Activated naive CD4-positive, alpha-beta T cell (primary cell): ENCODE measurements at regions not wholly inside any gene's neighbourhood (a gene's known extent, or its start where the extent isn't known, plus 50 kb on each side); places are given as distances from the start of the nearest gene placed in this dataset.
"Not testable (repeated sequence)": the region's sequence is repeated elsewhere in the genome, so short reads cannot be mapped to it uniquely, and the experiment has no call there.

Source experiments
- DNase-seq, 4 experiments: peaks; one replicate each; lab custom pipeline; 2025; lab: John Stamatoyannopoulos, UW

GRCh38 chr22:40094485-40094884, 83.2 kb upstream of the TNRC6B start:
- no peak for DNase-seq

GRCh38 chr22:40099887-40100286, 77.8 kb upstream of the TNRC6B start:
- DNase-seq, result not testable (repeated sequence)

GRCh38 chr22:40105755-40106154, 72.0 kb upstream of the TNRC6B start:
- no peak for DNase-seq

- DNase-seq, result no peak
Measured at GRCh38 chr22:40107244-40107643, 70.5 kb upstream of the TNRC6B start.

GRCh38 chr22:40107851-40108378, 69.8 kb upstream of the TNRC6B start:
- DNase-seq, result no peak

- no peak for DNase-seq
Measured at GRCh38 chr22:40108396-40108795, 69.3 kb upstream of the TNRC6B start.

GRCh38 chr22:40108926-40109325, 68.8 kb upstream of the TNRC6B start:
- DNase-seq, result not testable (repeated sequence)

GRCh38 chr22:40111451-40111850, 66.3 kb upstream of the TNRC6B start:
- DNase-seq, result no peak

- no peak for DNase-seq
Measured at GRCh38 chr22:40112595-40112994, 65.1 kb upstream of the TNRC6B start.

GRCh38 chr22:40113696-40114095, 64.0 kb upstream of the TNRC6B start:
- no peak for DNase-seq

GRCh38 chr22:40114411-40114810, 63.3 kb upstream of the TNRC6B start:
- DNase-seq, result no peak

- peak in 1 of 4 experiments; percentile 44 for DNase-seq
Measured at GRCh38 chr22:40116496-40117200, 61.1 kb upstream of the TNRC6B start.

GRCh38 chr22:40118979-40119378, 58.7 kb upstream of the TNRC6B start:
- DNase-seq, result no peak

- no peak for DNase-seq
Measured at GRCh38 chr22:40120848-40121247, 56.9 kb upstream of the TNRC6B start.

- DNase-seq, result no peak
Measured at GRCh38 chr22:40121461-40121860, 56.3 kb upstream of the TNRC6B start.

- no peak for DNase-seq
Measured at GRCh38 chr22:40122792-40123191, 54.9 kb upstream of the TNRC6B start.

- DNase-seq, result no peak
Measured at GRCh38 chr22:40123387-40123786, 54.3 kb upstream of the TNRC6B start.
